D341Med (cell line): ENCODE measurements at regions not wholly inside any gene's neighbourhood (a gene's known extent, or its start where the extent isn't known, plus 50 kb on each side); places are given as distances from the start of the nearest gene placed in this dataset.
"Not testable (repeated sequence)": the region's sequence is repeated elsewhere in the genome, so short reads cannot be mapped to it uniquely, and the experiment has no call there.

Experiments used
- DNase-seq: peaks from one replicate; pipeline ENCODE4 v3.0.0; 2012; ENCODE audit warnings: low spot score

DNA sequence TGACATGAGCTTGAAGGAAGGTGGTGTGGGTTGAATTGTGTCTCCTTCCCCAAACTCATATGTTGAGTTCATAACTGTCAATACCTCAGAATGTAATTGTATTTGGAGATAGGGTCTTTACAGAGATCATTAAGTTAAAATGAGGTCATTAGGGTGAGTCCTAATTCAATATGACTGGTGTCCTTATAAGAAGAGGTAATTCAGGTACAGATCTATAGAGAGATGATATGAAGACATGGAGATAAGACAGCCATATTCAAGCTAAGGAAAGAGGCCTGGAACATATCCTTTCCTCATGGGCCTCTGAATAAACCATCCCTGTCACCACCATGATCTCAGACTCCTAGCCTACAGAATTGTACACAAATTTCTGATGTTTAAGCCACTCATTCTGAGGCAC is 514.7 kb upstream of the MGAT4C start:
- DNase-seq, result no peak

- no peak for DNase-seq
Observed at GRCh38 chr12:86748894-86749293, 492.7 kb upstream of the MGAT4C start.

DNA sequence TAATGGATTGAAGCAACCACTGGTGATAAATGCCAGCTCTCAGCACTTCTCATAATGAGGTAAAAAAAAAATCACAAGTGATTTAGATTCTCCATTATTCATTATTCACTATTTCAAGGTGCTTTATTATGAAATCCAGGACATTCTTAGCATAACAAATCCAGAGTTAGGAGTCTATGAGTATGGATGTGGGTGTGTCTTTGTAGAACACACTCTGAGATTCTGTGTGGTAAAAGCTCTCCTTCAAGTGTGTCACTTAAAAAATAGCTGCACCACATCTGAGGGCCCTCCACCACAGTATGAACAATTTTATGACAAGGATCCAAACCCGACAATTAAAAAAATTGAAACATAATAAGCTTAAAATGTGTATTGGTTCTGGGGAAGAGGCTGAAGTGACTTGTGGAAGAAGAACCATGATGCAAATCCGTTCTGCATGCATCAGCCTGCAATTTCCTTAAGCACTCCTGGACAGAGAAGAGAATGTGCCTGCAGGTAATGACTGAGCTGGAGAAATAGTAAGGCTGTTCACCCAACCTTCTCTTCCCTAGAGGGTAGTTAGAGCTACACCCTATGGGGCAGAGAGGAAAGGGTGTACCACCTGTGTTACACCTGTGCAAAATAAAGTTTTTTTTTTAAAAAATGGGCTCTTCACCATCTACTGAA is 488.5 kb upstream of the MGAT4C start:
- DNase-seq, result no peak

DNA sequence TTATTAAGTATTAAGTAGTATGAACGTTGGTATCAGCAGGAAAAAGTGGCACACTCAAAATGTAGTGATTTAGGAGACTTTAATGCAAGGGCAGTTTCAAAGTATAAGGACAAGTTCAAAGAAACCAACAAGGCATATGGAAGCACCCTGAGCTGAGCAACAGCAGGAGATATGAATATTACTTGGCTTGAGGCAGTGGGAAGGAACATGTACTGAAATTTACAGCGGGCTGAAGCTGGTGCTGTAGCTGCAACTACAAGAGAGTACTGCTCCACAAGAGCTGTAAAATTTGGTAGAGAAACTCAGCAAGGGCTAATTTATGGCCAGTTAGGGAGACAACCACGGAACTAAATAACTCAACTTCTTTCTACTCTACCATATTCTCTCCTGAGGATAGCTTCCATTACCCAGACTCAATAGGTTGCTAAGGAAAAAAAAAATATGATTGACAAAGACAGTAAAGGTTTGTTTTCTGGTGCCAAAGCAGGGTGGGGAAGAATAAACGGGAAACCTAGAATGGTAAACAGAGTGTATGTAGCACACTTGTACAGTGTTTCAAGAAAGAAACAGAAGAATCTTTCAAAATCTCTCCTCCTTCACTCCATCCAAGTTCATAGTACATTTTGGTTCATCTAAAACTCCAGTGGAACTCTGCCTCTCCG is 487.8 kb upstream of the MGAT4C start:
- no peak for DNase-seq

GRCh38 chr12:86741531-86741930 is 485.3 kb upstream of the MGAT4C start:
- DNase-seq, result no peak

DNA sequence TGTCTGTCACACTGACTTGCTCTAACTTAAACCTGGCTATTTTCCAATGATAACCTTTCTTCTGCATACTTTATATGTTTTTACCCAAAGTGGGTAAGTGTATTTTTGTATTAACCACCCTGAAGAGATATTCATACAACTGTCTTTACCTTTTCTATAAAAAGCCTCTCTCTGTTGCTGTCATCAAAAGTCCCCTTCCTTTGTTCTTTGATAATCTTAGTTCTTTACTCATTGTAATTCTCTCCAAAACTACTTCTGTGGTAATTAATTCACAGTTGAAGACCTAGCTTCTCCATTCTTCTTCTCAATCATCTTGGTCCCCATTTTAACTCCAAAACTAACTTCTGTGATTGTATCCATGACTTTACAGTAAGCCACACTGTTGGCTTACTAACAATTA is 479.7 kb upstream of the MGAT4C start:
- no peak for DNase-seq

DNA sequence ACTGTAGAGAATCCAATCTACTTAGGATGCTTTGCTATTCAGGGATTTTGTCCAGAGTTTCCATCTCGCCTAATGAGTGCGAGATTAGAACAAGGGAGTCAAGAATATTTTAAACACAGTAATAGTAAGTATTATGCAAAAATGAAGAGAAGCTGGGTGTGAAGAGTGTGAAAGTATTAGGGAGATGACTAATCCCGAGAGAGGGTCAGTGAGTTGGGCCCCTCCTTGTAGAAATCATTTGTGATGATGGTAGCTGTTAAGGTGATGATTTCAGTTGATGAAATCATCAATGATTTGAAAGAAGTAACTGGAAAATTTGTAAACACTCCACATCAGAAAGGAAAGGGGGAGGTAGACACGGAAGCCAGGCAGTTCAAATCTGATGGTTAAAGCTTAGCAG is 478.9 kb upstream of the MGAT4C start:
- no peak for DNase-seq

GRCh38 chr12:86730233-86730632 is 474.0 kb upstream of the MGAT4C start:
- no peak for DNase-seq

GRCh38 chr12:86729739-86730138 is 473.5 kb upstream of the MGAT4C start:
- no peak for DNase-seq

DNA sequence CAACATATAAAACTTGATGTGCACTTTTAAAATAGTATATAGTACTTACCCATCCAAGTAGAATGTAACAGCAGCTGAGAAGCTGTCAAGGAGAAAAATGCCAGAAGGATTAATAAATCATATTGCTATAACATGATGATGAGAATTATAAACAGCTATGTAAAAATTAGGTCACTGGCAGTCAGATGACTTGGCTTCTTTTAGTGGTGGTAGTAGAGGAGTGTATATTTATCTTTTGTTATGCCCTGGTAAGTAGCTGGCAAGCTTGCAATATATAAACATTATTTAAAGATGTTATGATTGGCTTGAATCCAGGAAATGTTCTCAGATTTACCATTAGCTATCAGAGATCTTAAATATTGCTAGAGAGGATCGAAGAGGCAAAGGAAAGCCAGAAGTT is 471.0 kb upstream of the MGAT4C start:
- no peak for DNase-seq

DNA sequence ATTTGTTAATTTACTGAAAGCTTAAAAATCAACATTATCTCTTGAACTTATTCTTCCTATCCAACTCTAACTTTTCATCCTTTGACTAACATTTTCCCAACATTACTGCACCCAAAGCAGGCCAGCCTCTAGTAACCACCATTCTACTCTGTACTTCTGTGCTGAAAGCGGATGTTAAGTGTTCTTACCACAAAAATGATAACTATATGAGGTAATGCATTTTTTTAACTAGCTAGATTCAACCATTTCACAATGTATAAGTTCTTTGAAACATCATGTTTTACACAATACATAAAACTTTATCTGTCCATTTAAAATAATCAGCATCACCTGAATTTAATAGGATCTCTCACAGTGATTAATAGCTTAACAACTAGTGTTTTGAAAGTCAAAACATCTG is 468.5 kb upstream of the MGAT4C start:
- no peak for DNase-seq

- DNase-seq, result no peak
Observed at GRCh38 chr12:86723326-86723725, 467.1 kb upstream of the MGAT4C start.

- DNase-seq, result no peak
Observed at GRCh38 chr12:86721713-86722397, 465.7 kb upstream of the MGAT4C start.

DNA sequence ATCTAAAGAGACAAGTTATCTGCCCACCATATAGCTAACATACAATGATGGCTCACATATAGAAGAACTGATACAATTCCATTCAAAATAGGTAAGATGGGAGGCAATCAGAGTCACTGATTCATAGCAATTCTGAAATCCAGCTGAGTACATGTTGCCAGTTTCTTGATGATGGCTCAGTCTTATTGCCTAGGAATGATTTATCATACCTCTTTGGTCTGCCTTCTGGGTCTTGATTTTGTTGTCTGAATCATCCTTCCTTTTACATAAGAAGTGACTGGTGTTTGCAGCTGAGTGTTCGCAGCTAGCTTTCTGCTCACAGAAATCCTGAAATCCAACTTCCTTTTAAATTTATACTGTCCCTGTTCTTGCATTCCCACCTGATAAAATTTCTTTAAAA is 463.2 kb upstream of the MGAT4C start:
- no peak for DNase-seq

GRCh38 chr12:86713121-86713520 is 456.9 kb upstream of the MGAT4C start:
- no peak for DNase-seq

GRCh38 chr12:86712425-86712843 is 456.2 kb upstream of the MGAT4C start:
- no peak for DNase-seq

GRCh38 chr12:86711731-86712130 is 455.5 kb upstream of the MGAT4C start:
- no peak for DNase-seq

- no peak for DNase-seq
Observed at GRCh38 chr12:86710109-86710508, 453.9 kb upstream of the MGAT4C start.

DNA sequence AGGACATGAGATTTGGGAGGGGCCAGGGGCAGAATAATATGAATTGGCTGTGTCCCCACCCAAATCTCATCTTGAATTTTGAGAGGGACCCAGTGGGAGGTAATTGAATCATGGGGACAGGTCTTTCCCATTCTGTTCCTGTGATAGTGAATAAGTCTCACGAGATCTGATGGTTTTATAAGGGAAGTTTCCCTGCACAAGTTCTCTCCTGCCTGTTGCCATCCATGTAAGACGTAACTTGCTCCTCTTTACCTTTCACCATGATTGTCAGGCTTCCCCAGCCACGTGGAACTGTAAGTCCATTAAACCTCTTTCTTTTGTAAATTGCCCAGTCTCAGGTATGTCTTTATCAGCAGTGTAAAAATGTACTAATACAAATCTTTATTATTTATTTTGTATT is 452.8 kb upstream of the MGAT4C start:
- DNase-seq, result not testable (repeated sequence)

- no peak for DNase-seq
Observed at GRCh38 chr12:86698641-86698980, 442.4 kb upstream of the MGAT4C start.

- no peak for DNase-seq
Observed at GRCh38 chr12:86697916-86698640, 441.9 kb upstream of the MGAT4C start.

GRCh38 chr12:86683568-86684304 is 427.5 kb upstream of the MGAT4C start:
- DNase-seq, result no peak
